GM12878 (cell line): ENCODE measurements at regions not wholly inside any gene's neighbourhood (a gene's known extent, or its start where the extent isn't known, plus 50 kb on each side); places are given as distances from the start of the nearest gene placed in this dataset.
A peak's percentile ranks its signal among the peaks of the same experiment; 100 is the strongest.

Experiments
- ATAC-seq: fragments of 200-7000 bp; cut with Tn5 transposase; 3 replicates; pipeline ENCODE4 v1.9.1; 2020; ENCODE audit warnings: mild to moderate bottlenecking, moderate library complexity
- BruUV-seq: library from RNA; stranded (reverse); fragments of 400-500 nt; replicated peaks from 2 replicates; lab custom pipeline; 2021; lab: Mats Ljungman, UMichigan
- CTCF ChIA-PET: fragments of 300-600 bp; sonication (Branson Sonifier 250); formaldehyde crosslinking; extraction: SDS; loops from one replicate; lab custom pipeline; 2021; ENCODE audit warnings: inconsistent platforms; lab: Yijun Ruan, JAX
- POLR2A ChIA-PET: fragments of 350-600 bp; formaldehyde crosslinking; extraction: SDS; loops from one replicate; lab custom pipeline; 2021; ENCODE audit warnings: inconsistent platforms; lab: Charles Lee
- RAD21 ChIA-PET: fragments of 300-600 bp; sonication (Branson Sonifier 250); formaldehyde crosslinking; loops from one replicate; lab custom pipeline; 2023; ENCODE audit warnings: antibody characterized with exemption; ENCODE audit not compliant: unreplicated experiment; lab: Charles Lee
- SMC1A ChIA-PET: fragments of 300-600 bp; sonication (Branson Sonifier 250); formaldehyde crosslinking; loops from one replicate; lab custom pipeline; 2023; ENCODE audit not compliant: unreplicated experiment, uncharacterized antibody; lab: Charles Lee
- DNase-seq: peaks from one replicate; pipeline ENCODE4 v3.0.0-alpha.2; 2011; ENCODE audit warnings: low read depth, low spot score
- FAIRE-seq: peaks from 3 replicates; lab custom pipeline; 2011; peaks lifted over from hg19 to GRCh38; lab: Jason Lieb, UNC
- H2AFZ ChIP-seq: 2 replicates; pipeline ENCODE4 v1.6.0; 2011; ENCODE audit warnings: low read depth, low read length, control low read depth; ENCODE audit not compliant: control insufficient read depth
- H3K27ac ChIP-seq: 2 replicates; pipeline ENCODE4 v1.5.1; 2011; ENCODE audit warnings: control low read depth; ENCODE audit not compliant: control insufficient read depth, insufficient read depth
- H3K27me3 ChIP-seq, 2 experiments: replicated peaks in 1 of 2; 2 replicates each; pipeline versions ENCODE4 v1.6.0 to v1.6.1; 2011; ENCODE audit warnings: low read length in 1 of 2; ENCODE audit not compliant: control insufficient read depth in 2 of 2, insufficient read depth in 2 of 2
- H3K36me3 ChIP-seq, 2 experiments: 2 replicates each; pipeline ENCODE4 v1.5.1; 2011; ENCODE audit warnings: low read length in 1 of 2; ENCODE audit not compliant: control insufficient read depth in 2 of 2, insufficient read depth in 2 of 2
- H3K4me1 ChIP-seq: 2 replicates; pipeline ENCODE4 v1.6.1; 2011; ENCODE audit warnings: mild to moderate bottlenecking, low read length, moderate library complexity, mixed read lengths; ENCODE audit not compliant: control insufficient read depth, insufficient read depth
- H3K4me2 ChIP-seq: 2 replicates; pipeline ENCODE4 v1.6.0; 2011; ENCODE audit warnings: control low read depth; ENCODE audit not compliant: control insufficient read depth, insufficient read depth
- H3K4me3 ChIP-seq: fragments of 200-600 bp; sonication (generic); 2 replicates; pipeline ENCODE4 v1.5.1; 2016
- H3K79me2 ChIP-seq: 2 replicates; pipeline ENCODE4 v1.6.0; 2011; ENCODE audit warnings: low read length; ENCODE audit not compliant: control insufficient read depth, insufficient read depth
- H3K9ac ChIP-seq: 2 replicates; pipeline ENCODE4 v1.8.0; 2011; ENCODE audit warnings: low read length, control low read depth, mixed read lengths; ENCODE audit not compliant: control insufficient read depth, insufficient read depth
- H3K9me3 ChIP-seq: replicated peaks from 3 replicates; pipeline ENCODE4 v1.5.1; 2011; ENCODE audit warnings: mild to moderate bottlenecking, low read length; ENCODE audit not compliant: control insufficient read depth, insufficient read depth
- H4K20me1 ChIP-seq: 2 replicates; pipeline ENCODE4 v1.6.0; 2011; ENCODE audit not compliant: control insufficient read depth, insufficient read depth
- CREM ChIP-seq: IDR thresholded peaks from 2 replicates; pipeline ENCODE4 v1.6.1; 2014; ENCODE audit warnings: antibody characterized with exemption, low read depth
- ETV6 ChIP-seq, 2 experiments: fragments of 450-650 bp in 1 of 2; IDR thresholded peaks in 1 of 2; conservative IDR thresholded peaks in 1 of 2; 2 replicates each; pipeline ENCODE4 v1.6.1; 2014; ENCODE audit warnings: antibody characterized with exemption in 1 of 2, borderline replicate concordance in 1 of 2, low read depth in 1 of 2, mild to moderate bottlenecking in 1 of 2, moderate library complexity in 1 of 2
- GABPA ChIP-seq: IDR thresholded peaks from 2 replicates; pipeline ENCODE4 v1.6.1; 2014; ENCODE audit warnings: antibody characterized with exemption, low read depth, mild to moderate bottlenecking, inconsistent platforms
- HDAC2 ChIP-seq: fragments of 200-600 bp; sonication (generic); IDR thresholded peaks from 2 replicates; pipeline ENCODE4 v1.6.1; 2017
- HDAC6 ChIP-seq: fragments of 200-600 bp; sonication (generic); IDR thresholded peaks from one replicate; pipeline ENCODE4 v1.8.0; 2017; ENCODE audit warnings: antibody characterized with exemption; ENCODE audit not compliant: unreplicated experiment
- KLF5 ChIP-seq: fragments of 450-650 bp; IDR thresholded peaks from 2 replicates; pipeline ENCODE4 v1.6.1; 2014; ENCODE audit warnings: mild to moderate bottlenecking; ENCODE audit not compliant: partially characterized antibody
- MEF2A ChIP-seq: IDR thresholded peaks from 2 replicates; pipeline ENCODE4 v1.6.1; 2011; ENCODE audit warnings: low read depth, mild to moderate bottlenecking, low read length, moderate library complexity; ENCODE audit not compliant: insufficient read depth
- PML ChIP-seq: IDR thresholded peaks from 2 replicates; pipeline ENCODE4 v1.6.1; 2012; ENCODE audit warnings: low read length, inconsistent platforms
- POLR2AphosphoS2 ChIP-seq: IDR thresholded peaks from 2 replicates; pipeline ENCODE4 v1.6.1; 2011; ENCODE audit warnings: low read depth, mild to moderate bottlenecking, low read length, improper control_type of control experiment, moderate library complexity
- RAD51 ChIP-seq: fragments of 450-650 bp; IDR thresholded peaks from 2 replicates; pipeline ENCODE4 v1.6.1; 2016; ENCODE audit warnings: moderate library complexity, mild to moderate bottlenecking, inconsistent platforms
- SIX5 ChIP-seq: IDR thresholded peaks from 2 replicates; pipeline ENCODE4 v1.6.1; 2011; ENCODE audit warnings: mild to moderate bottlenecking, low read depth, low read length, moderate library complexity; ENCODE audit not compliant: severe bottlenecking
- WGBS: methylation state at CpG from one replicate; pipeline ENCODE4 v1.1.6; 2016; ENCODE audit warnings: low lambda C conversion rate; ENCODE audit not compliant: insufficient replicate concordance, insufficient coverage; ENCODE audit errors: missing lambda C conversion rate; 5-methylcytosine and 5-hydroxymethylcytosine counted together
- in situ Hi-C: fragments of 300-500 bp; cut with MboI; formaldehyde crosslinking; loops from 9 replicates; pipeline ENCODE4 v1.14.3; 2018; ENCODE audit warnings: mixed read lengths
- intact Hi-C: fragments of 100-400 bp; cut with micrococcal nuclease; formaldehyde crosslinking; loops from one replicate; pipeline ENCODE4 v1.14.2; 2022; ENCODE audit not compliant: unreplicated experiment
- TF ChIP-seq, protein P1 (sequence below): fragments of 450-650 bp; IDR thresholded peaks from 2 replicates; pipeline ENCODE4 v1.6.1; 2017; ENCODE audit warnings: mild to moderate bottlenecking, moderate library complexity
- TF ChIP-seq, protein P2 (sequence below): fragments of 450-650 bp; formaldehyde crosslinking; IDR thresholded peaks from 2 replicates; pipeline ENCODE4 v1.4.0; 2022; ENCODE audit warnings: mild to moderate bottlenecking, moderate library complexity

DNA sequence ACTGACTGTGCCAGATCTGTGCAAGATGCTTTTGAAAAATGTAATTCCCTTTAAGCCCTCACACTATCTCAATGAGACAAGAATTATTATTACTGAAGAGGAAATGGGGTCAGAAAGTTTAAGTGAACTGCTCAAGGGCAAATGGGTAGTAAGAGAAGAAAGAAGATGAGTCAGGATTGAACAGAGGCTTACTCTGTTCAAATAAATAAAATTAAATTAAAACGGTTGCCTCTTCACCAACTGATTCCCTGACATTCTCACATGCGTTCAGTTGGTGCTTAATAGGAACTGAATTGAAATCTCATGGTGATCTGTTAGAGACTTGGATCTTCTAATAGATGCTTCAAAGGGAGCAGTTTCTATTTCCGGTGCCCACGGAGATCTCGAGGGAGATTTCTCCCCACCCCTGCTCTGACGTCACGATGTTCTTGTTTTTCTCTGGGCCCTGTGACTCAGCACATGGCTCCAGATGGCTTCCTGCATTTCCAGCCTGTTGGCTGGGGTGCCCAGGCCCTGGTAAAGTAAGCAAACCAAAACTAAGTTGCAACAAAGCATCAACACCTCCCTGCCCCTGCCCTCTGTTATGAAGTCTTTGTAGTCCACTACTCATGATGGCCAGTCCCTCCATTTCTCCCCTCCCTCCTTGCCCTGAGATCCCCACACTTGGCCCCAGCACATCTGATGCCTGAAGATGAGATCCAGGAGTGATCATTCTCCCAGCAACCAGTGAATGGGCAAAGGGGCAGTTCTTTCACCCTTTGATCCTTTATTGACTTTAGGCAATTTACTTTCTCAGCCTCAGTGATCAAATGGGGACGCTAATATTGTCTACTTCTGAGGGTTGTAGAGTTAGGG lies 106.1 kb upstream of the CPEB4 start (continued):
- TF ChIP-seq ETV6 (conservative IDR thresholded peaks at IDR 0.05 in 1 of 2, IDR thresholded peaks at IDR 0.05 in 1 of 2; ENCODE audit: borderline replicate concordance in 1 of 2, low read depth in 1 of 2), result 0 out of 4 replicates have a peak, but pooled peaks of 1 of the 2 experiments have one; percentile 31
- peak; percentile 82 for TF ChIP-seq CREM

DNA sequence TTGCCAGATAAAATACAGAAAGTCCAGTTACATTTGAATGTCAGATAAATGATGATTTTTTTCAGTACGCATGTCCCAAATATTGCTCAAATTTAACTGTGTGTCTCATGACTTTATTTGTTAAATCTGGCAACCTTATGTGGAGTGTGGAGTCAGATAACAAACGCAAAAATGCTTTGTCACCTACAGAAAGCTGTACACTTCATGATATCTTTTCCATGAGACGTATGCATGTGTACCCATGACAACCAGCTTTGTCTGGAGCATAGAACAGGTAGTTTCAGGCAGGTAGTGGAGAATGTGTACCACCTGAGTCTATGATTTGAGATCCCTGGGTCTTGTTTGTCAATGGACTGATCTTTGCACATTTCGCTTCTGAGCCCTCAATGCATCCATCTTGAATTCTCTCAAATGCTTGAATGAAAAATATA lies 105.5 kb upstream of the CPEB4 start:
- Histone ChIP-seq H4K20me1 (no peaks in the 10 kb centered on the region), H3K36me3 (no peaks in the 10 kb centered on the region), H3K4me3 (no peak overlapping the region), H3K4me1 (peaks cover 43% of the 10 kb centered on the region), H3K9ac (no peak overlapping the region), H3K4me2 (no peak overlapping the region), H3K27ac (no peak overlapping the region), H2AFZ (peak overlapping the region; percentile 55; the same call in 1 of the 2 replicates), H3K9me3 (no peaks in the 10 kb centered on the region), H3K27me3 (no peaks in the 10 kb centered on the region), H3K79me2 (no peaks in the 10 kb centered on the region)
- ATAC-seq (no peak), FAIRE-seq (peak; percentile 7), DNase-seq (no peak)
- RAD21 ChIA-PET, result interaction anchor here (1.1 kb wide), 1 partner anchor 143 kb away, joined by 3 read pairs; no protein-coding TSS in a partner anchor
- intact Hi-C loops (loop anchor here (10.0 kb wide), 1 partner anchor 98 kb away; no protein-coding TSS in a partner anchor), in situ Hi-C loops (no loop called here)
- SMC1A ChIA-PET, result interaction anchor here (0.8 to 12.0 kb wide), 5 partner anchors 19 to 49 kb away, joined by 3 to 271 read pairs (median 4); no protein-coding TSS in a partner anchor
- WGBS, result 89% methylated on average over 4 of the region's 4 CpGs
- BruUV-seq, result no TSS peak
- CTCF ChIA-PET, result no interaction called here
- POLR2A ChIA-PET, result interaction anchor here (0.5 to 1.3 kb wide), 2 partner anchors 30 to 147 kb away, joined by 3 to 4 read pairs; no protein-coding TSS in a partner anchor
- TF ChIP-seq HDAC2, result no peak
- TF ChIP-seq PML, result no peak
- TF ChIP-seq, protein P1, sequence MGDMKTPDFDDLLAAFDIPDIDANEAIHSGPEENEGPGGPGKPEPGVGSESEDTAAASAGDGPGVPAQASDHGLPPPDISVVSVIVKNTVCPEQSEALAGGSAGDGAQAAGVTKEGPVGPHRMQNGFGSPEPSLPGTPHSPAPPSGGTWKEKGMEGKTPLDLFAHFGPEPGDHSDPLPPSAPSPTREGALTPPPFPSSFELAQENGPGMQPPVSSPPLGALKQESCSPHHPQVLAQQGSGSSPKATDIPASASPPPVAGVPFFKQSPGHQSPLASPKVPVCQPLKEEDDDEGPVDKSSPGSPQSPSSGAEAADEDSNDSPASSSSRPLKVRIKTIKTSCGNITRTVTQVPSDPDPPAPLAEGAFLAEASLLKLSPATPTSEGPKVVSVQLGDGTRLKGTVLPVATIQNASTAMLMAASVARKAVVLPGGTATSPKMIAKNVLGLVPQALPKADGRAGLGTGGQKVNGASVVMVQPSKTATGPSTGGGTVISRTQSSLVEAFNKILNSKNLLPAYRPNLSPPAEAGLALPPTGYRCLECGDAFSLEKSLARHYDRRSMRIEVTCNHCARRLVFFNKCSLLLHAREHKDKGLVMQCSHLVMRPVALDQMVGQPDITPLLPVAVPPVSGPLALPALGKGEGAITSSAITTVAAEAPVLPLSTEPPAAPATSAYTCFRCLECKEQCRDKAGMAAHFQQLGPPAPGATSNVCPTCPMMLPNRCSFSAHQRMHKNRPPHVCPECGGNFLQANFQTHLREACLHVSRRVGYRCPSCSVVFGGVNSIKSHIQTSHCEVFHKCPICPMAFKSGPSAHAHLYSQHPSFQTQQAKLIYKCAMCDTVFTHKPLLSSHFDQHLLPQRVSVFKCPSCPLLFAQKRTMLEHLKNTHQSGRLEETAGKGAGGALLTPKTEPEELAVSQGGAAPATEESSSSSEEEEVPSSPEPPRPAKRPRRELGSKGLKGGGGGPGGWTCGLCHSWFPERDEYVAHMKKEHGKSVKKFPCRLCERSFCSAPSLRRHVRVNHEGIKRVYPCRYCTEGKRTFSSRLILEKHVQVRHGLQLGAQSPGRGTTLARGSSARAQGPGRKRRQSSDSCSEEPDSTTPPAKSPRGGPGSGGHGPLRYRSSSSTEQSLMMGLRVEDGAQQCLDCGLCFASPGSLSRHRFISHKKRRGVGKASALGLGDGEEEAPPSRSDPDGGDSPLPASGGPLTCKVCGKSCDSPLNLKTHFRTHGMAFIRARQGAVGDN, result no peak
- no peak for TF ChIP-seq GABPA
- no peak for TF ChIP-seq RAD51
- TF ChIP-seq MEF2A, result no peak
- TF ChIP-seq, protein P2, sequence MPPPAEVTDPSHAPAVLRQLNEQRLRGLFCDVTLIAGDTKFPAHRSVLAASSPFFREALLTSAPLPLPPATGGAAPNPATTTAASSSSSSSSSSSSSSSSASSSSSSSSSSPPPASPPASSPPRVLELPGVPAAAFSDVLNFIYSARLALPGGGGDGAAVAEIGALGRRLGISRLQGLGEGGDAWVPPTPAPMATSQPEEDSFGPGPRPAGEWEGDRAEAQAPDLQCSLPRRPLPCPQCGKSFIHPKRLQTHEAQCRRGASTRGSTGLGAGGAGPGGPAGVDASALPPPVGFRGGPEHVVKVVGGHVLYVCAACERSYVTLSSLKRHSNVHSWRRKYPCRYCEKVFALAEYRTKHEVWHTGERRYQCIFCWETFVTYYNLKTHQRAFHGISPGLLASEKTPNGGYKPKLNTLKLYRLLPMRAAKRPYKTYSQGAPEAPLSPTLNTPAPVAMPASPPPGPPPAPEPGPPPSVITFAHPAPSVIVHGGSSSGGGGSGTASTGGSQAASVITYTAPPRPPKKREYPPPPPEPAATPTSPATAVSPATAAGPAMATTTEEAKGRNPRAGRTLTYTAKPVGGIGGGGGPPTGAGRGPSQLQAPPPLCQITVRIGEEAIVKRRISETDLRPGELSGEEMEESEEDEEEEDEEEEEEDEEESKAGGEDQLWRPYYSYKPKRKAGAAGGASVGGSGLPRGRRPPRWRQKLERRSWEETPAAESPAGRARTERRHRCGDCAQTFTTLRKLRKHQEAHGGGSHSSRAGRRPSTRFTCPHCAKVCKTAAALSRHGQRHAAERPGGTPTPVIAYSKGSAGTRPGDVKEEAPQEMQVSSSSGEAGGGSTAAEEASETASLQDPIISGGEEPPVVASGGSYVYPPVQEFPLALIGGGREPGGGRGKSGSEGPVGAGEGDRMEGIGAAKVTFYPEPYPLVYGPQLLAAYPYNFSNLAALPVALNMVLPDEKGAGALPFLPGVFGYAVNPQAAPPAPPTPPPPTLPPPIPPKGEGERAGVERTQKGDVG (CRISPR knock-in tag), result no peak
- no peak for TF ChIP-seq KLF5
- TF ChIP-seq HDAC6, result no peak
- TF ChIP-seq SIX5, result no peak
- no peak for TF ChIP-seq POLR2AphosphoS2
